Panc1 (cell line): ENCODE measurements at regions not wholly inside any gene's neighbourhood (a gene's known extent, or its start where the extent isn't known, plus 50 kb on each side); places are given as distances from the start of the nearest gene placed in this dataset.

Experiments
- ATAC-seq: fragments of 200-7000 bp; cut with Tn5 transposase; 2 replicates; pipeline ENCODE4 v1.9.1; 2020; ENCODE audit warnings: mild to moderate bottlenecking, moderate library complexity
- BruUV-seq: library from RNA; stranded (reverse); fragments of 400-500 nt; replicated peaks from 2 replicates; lab custom pipeline; 2021; lab: Mats Ljungman, UMichigan
- CTCF ChIA-PET: fragments of 300-600 bp; sonication (Branson Sonifier 250); formaldehyde crosslinking; loops from one replicate; lab custom pipeline; 2022; ENCODE audit warnings: antibody characterized with exemption; lab: Charles Lee
- POLR2A ChIA-PET: fragments of 300-600 bp; sonication (Branson Sonifier 250); formaldehyde crosslinking; loops from one replicate; lab custom pipeline; 2022; ENCODE audit warnings: antibody characterized with exemption; lab: Charles Lee
- DNase-seq: peaks from one replicate; pipeline ENCODE4 v3.0.0-alpha.2; 2010; ENCODE audit warnings: low read depth, low spot score
- H3K27ac ChIP-seq: 2 replicates; pipeline ENCODE4 v1.5.1; 2011; ENCODE audit warnings: mild to moderate bottlenecking, low read length, inconsistent platforms
- H3K27me3 ChIP-seq: fragments of 200-500 bp; sonication (Bioruptor generic); 2 replicates; pipeline ENCODE4 v1.6.0; 2014; ENCODE audit warnings: low read length, inconsistent platforms; ENCODE audit not compliant: control insufficient read depth, insufficient read depth
- H3K36me3 ChIP-seq: fragments of 200-500 bp; sonication (Bioruptor generic); 2 replicates; pipeline ENCODE4 v1.5.1; 2014; ENCODE audit warnings: inconsistent platforms, mild to moderate bottlenecking, low read length, moderate library complexity; ENCODE audit not compliant: control insufficient read depth, insufficient read depth
- H3K4me1 ChIP-seq: 2 replicates; pipeline ENCODE4 v1.5.1; 2011; ENCODE audit warnings: inconsistent platforms, mild to moderate bottlenecking, low read length, moderate library complexity; ENCODE audit not compliant: control insufficient read depth, insufficient read depth
- H3K4me3 ChIP-seq, 2 experiments: 2 replicates each; pipeline ENCODE4 v1.5.1; 2011 to 2012; ENCODE audit warnings: low read depth in 2 of 2, low read length in 2 of 2, mild to moderate bottlenecking in 2 of 2, inconsistent platforms in 1 of 2, moderate library complexity in 1 of 2
- H3K9me3 ChIP-seq: fragments of 200-500 bp; sonication (Bioruptor generic); 2 replicates; pipeline ENCODE4 v1.5.1; 2014; ENCODE audit warnings: low read depth, mild to moderate bottlenecking, inconsistent platforms, low read length, moderate library complexity; ENCODE audit not compliant: control insufficient read depth, insufficient read depth
- POLR2AphosphoS5 ChIP-seq: IDR thresholded peaks from 2 replicates; pipeline ENCODE4 v1.6.1; 2012; ENCODE audit warnings: mild to moderate bottlenecking, low read depth, low read length, moderate library complexity
- REST ChIP-seq, 2 experiments: IDR thresholded peaks; 2 replicates each; pipeline ENCODE4 v1.6.1; 2011 to 2012; ENCODE audit warnings: low read depth in 2 of 2, control low read depth in 1 of 2, low read length in 1 of 2, mild to moderate bottlenecking in 1 of 2, moderate library complexity in 1 of 2; ENCODE audit not compliant: insufficient read depth in 1 of 2
- SIN3A ChIP-seq: IDR thresholded peaks from 2 replicates; pipeline ENCODE4 v1.6.1; 2012; ENCODE audit warnings: low read depth, mild to moderate bottlenecking, low read length, moderate library complexity, borderline replicate concordance; ENCODE audit not compliant: insufficient read depth
- TCF7L2 ChIP-seq: IDR thresholded peaks from 2 replicates; pipeline ENCODE4 v1.6.1; 2011; ENCODE audit warnings: mild to moderate bottlenecking, low read depth, low read length, inconsistent platforms
- in situ Hi-C: cut with HindIII; loops from 2 replicates; pipeline ENCODE4 v1.10.0; 2016; ENCODE audit warnings: low sequenced_read_pairs, low pct_unique_long_range_greater_than_20kb
- intact Hi-C: fragments of 100-400 bp; cut with micrococcal nuclease; formaldehyde crosslinking; loops from one replicate; pipeline ENCODE4 v1.10.0; 2022; ENCODE audit not compliant: unreplicated experiment
- TF ChIP-seq, protein P1 (sequence below): fragments of 450-650 bp; IDR thresholded peaks from 2 replicates; pipeline ENCODE4 v1.5.1; 2017; ENCODE audit warnings: mild to moderate bottlenecking

DNA sequence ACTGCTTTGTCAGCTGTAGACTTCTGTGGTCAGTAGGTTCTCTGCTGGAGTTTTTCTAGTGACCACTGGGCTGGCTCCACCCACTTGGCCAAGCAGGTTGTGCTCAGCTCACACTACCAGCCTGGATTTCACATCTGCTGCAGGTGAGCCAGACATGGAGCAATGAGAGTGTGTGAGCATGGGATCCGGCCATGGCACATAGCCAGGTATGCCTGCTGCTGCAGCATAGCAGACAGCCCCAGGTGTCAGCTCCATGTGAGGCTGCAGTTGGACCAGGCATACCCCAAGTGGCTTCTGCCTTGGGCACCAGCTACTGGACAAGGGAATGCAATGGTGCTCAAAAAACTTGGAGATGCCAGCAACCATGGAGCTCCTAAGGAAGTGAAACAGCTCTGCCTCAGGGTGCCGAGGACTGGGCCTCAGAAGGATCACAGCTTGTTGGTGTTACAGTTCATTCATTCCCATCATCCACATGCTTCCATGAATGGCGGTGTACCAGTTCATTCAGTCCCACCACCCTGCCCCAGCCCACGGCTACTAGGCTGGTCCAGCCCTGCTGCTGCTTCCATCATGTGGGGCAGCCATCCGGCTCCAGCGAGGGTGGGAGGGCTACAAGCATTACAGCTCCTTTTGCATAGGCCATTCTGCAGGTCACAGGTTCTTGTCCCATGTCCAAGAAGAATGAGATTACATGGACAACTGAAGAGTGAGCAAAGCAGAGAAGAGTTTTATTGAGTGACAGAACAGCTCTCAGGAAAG is 389.1 kb upstream of the PCDH7 start:
- no peak for TF ChIP-seq REST (IDR thresholded peaks at IDR 0.05; ENCODE audit: insufficient read depth in 1 of 2, low read depth in 2 of 2, low read length in 1 of 2)
- no peak for TF ChIP-seq POLR2AphosphoS5
- TF ChIP-seq, protein P1, sequence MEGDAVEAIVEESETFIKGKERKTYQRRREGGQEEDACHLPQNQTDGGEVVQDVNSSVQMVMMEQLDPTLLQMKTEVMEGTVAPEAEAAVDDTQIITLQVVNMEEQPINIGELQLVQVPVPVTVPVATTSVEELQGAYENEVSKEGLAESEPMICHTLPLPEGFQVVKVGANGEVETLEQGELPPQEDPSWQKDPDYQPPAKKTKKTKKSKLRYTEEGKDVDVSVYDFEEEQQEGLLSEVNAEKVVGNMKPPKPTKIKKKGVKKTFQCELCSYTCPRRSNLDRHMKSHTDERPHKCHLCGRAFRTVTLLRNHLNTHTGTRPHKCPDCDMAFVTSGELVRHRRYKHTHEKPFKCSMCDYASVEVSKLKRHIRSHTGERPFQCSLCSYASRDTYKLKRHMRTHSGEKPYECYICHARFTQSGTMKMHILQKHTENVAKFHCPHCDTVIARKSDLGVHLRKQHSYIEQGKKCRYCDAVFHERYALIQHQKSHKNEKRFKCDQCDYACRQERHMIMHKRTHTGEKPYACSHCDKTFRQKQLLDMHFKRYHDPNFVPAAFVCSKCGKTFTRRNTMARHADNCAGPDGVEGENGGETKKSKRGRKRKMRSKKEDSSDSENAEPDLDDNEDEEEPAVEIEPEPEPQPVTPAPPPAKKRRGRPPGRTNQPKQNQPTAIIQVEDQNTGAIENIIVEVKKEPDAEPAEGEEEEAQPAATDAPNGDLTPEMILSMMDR: no peak
- no peak for TF ChIP-seq SIN3A
- TF ChIP-seq TCF7L2: no peak
- DNase-seq (no peak), ATAC-seq (no peak)
- BruUV-seq: no TSS peak
- H3K4me1 ChIP-seq: no peaks in the 10 kb centered on the region
- no peaks in the 10 kb centered on the region for H3K27me3 ChIP-seq
- POLR2A ChIA-PET: no interaction called here
- no peak overlapping the region for H3K4me3 ChIP-seq
- in situ Hi-C loops (no loop called here), intact Hi-C loops (no loop called here)
- H3K27ac ChIP-seq: no peak overlapping the region
- no peaks in the 10 kb centered on the region for H3K36me3 ChIP-seq
- H3K9me3 ChIP-seq: no peaks in the 10 kb centered on the region
- CTCF ChIA-PET: no interaction called here

- no peak overlapping the region for H3K27ac ChIP-seq
- no peak for TF ChIP-seq SIN3A
- TF ChIP-seq REST (IDR thresholded peaks at IDR 0.05; ENCODE audit: insufficient read depth in 1 of 2, low read depth in 2 of 2, low read length in 1 of 2): no peak
- TF ChIP-seq, protein P1: no peak
- no peak for TF ChIP-seq TCF7L2
- no peak for TF ChIP-seq POLR2AphosphoS5
- in situ Hi-C loops (no loop called here), intact Hi-C loops (no loop called here)
- no TSS peak for BruUV-seq
- H3K27me3 ChIP-seq: no peaks in the 10 kb centered on the region
- POLR2A ChIA-PET: no interaction called here
- H3K4me1 ChIP-seq: no peaks in the 10 kb centered on the region
- no peak for ATAC-seq
- H3K4me3 ChIP-seq: no peak overlapping the region
- H3K9me3 ChIP-seq: no peaks in the 10 kb centered on the region
- CTCF ChIA-PET: no interaction called here
- no peak for DNase-seq
- no peaks in the 10 kb centered on the region for H3K36me3 ChIP-seq
These were observed 378.4 kb upstream of the PCDH7 start for GRCh38 chr4:30341731-30342130.
